ENCODE measurements at regions not wholly inside any gene's neighbourhood (a gene's known extent, or its start where the extent isn't known, plus 50 kb on each side); places are given as distances from the start of the nearest gene placed in this dataset.

GRCh38 chr10:29932991-29933390, 126.4 kb downstream of the JCAD start:
- Histone ChIP-seq H3K36me3 (ENCODE audit: control insufficient read depth in 2 of 3, insufficient read depth in 3 of 3, low read length in 3 of 3) (no peaks in the 10 kb centered on the region), H3K4me1 (ENCODE audit: control insufficient read depth in 2 of 3, insufficient read depth in 2 of 3, low read depth in 1 of 3, low read length in 3 of 3) (no peaks in the 10 kb centered on the region), H3K27ac (ENCODE audit: low read depth in 2 of 2, low read length in 2 of 2) (no peak overlapping the region), H3K4me3 (ENCODE audit: low read length in 3 of 3) (no peak overlapping the region), H3K27me3 (ENCODE audit: control insufficient read depth, insufficient read depth, low read length) (no peaks in the 10 kb centered on the region), H3K9me3 (ENCODE audit: control insufficient read depth in 2 of 3, insufficient read depth in 1 of 3, low read length in 3 of 3) (no peaks in the 10 kb centered on the region), H3K9ac (ENCODE audit: low read length in 3 of 3) (no peak overlapping the region)
- intact Hi-C loops (cut with DNase I), result no loop called here
- DNase-seq (no peak), FAIRE-seq (no peak)
- TF ChIP-seq CTCF (IDR thresholded peaks at IDR 0.05; ENCODE audit: borderline replicate concordance, extremely low read depth, insufficient read depth), result no peak

GRCh38 chr10:29931833-29932232, 127.6 kb downstream of the JCAD start:
- no peaks in the 10 kb centered on the region for H3K36me3 ChIP-seq (ENCODE audit: control insufficient read depth in 2 of 3, insufficient read depth in 3 of 3, low read length in 3 of 3)
- no peak overlapping the region for H3K27ac ChIP-seq (ENCODE audit: low read depth in 2 of 2, low read length in 2 of 2)
- H3K27me3 ChIP-seq (ENCODE audit: control insufficient read depth, insufficient read depth, low read length), result no peaks in the 10 kb centered on the region
- DNase-seq (no peak), FAIRE-seq (no peak)
- H3K4me3 ChIP-seq (ENCODE audit: low read length in 3 of 3), result no peak overlapping the region
- intact Hi-C loops (cut with DNase I), result no loop called here
- H3K9me3 ChIP-seq (ENCODE audit: control insufficient read depth in 2 of 3, insufficient read depth in 1 of 3, low read length in 3 of 3), result no peaks in the 10 kb centered on the region
- H3K9ac ChIP-seq (ENCODE audit: low read length in 3 of 3), result no peak overlapping the region
- no peaks in the 10 kb centered on the region for H3K4me1 ChIP-seq (ENCODE audit: control insufficient read depth in 2 of 3, insufficient read depth in 2 of 3, low read depth in 1 of 3, low read length in 3 of 3)
- TF ChIP-seq CTCF (IDR thresholded peaks at IDR 0.05; ENCODE audit: borderline replicate concordance, extremely low read depth, insufficient read depth), result no peak

DNA sequence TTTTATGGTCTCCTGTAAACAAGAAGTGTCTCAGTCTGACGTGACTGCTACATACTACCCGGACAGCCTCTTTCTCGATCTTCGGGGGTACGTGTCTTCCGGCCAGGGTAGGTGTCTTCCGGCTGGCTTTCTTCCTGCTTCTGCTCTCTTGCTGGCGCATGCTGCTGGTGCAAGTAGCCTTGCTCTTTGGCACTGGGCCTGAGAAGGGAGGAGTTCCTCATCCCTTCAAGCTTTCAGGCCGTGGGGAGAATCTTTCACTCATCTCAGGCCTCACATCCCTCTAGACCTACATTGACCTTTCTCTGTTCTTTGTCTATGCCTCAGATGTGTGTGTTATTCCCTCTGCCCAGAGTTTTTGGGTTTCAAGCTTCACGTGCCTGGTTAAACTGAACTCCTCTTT, 130.4 kb downstream of the JCAD start:
- no peak for TF ChIP-seq CTCF (IDR thresholded peaks at IDR 0.05; ENCODE audit: borderline replicate concordance, extremely low read depth, insufficient read depth)
- H3K27me3 ChIP-seq (ENCODE audit: control insufficient read depth, insufficient read depth, low read length), result no peaks in the 10 kb centered on the region
- H3K9ac ChIP-seq (ENCODE audit: low read length in 3 of 3), result no peak overlapping the region
- no peaks in the 10 kb centered on the region for H3K9me3 ChIP-seq (ENCODE audit: control insufficient read depth in 2 of 3, insufficient read depth in 1 of 3, low read length in 3 of 3)
- H3K4me1 ChIP-seq (ENCODE audit: control insufficient read depth in 2 of 3, insufficient read depth in 2 of 3, low read depth in 1 of 3, low read length in 3 of 3), result no peaks in the 10 kb centered on the region
- DNase-seq, result no peak
- H3K4me3 ChIP-seq (ENCODE audit: low read length in 3 of 3), result no peak overlapping the region
- no peak overlapping the region for H3K27ac ChIP-seq (ENCODE audit: low read depth in 2 of 2, low read length in 2 of 2)
- intact Hi-C loops (cut with DNase I), result no loop called here
- no peak for FAIRE-seq
- no peaks in the 10 kb centered on the region for H3K36me3 ChIP-seq (ENCODE audit: control insufficient read depth in 2 of 3, insufficient read depth in 3 of 3, low read length in 3 of 3)

DNA sequence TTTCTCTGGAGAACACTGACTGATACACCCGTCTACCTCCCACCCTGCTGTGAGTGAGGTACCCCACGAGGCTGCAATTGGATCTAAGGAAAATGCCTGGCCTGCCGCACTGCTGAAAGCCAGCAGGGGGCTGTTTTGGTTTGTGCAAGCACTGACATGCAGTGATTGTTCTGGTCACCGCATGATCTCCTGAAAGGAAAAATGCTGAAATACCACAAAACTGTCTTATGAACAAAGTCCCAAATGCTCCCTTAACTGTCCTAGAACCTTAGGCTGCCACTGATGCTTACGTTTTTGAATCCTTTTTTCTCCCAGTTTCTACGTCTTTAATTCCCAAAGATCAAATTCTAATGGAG, 132.7 kb downstream of the JCAD start:
- peak; percentile 57 for TF ChIP-seq CTCF (IDR thresholded peaks at IDR 0.05; ENCODE audit: borderline replicate concordance, extremely low read depth, insufficient read depth)
- H3K36me3 ChIP-seq (ENCODE audit: control insufficient read depth in 2 of 3, insufficient read depth in 3 of 3, low read length in 3 of 3), result no peaks in the 10 kb centered on the region
- no peak overlapping the region for H3K27ac ChIP-seq (ENCODE audit: low read depth in 2 of 2, low read length in 2 of 2)
- intact Hi-C loops (cut with DNase I), result no loop called here
- no peak overlapping the region for H3K4me3 ChIP-seq (ENCODE audit: low read length in 3 of 3)
- no peak for FAIRE-seq
- no peaks in the 10 kb centered on the region for H3K9me3 ChIP-seq (ENCODE audit: control insufficient read depth in 2 of 3, insufficient read depth in 1 of 3, low read length in 3 of 3)
- H3K9ac ChIP-seq (ENCODE audit: low read length in 3 of 3), result no peak overlapping the region
- DNase-seq, result peak in 4 of 5 donors; percentile 54 to 73 (median 66)
- H3K4me1 ChIP-seq (ENCODE audit: control insufficient read depth in 2 of 3, insufficient read depth in 2 of 3, low read depth in 1 of 3, low read length in 3 of 3), result no peaks in the 10 kb centered on the region
- H3K27me3 ChIP-seq (ENCODE audit: control insufficient read depth, insufficient read depth, low read length), result no peaks in the 10 kb centered on the region

Measured in kidney (tissue), 13 donors.